GM20000 (cell line): ENCODE measurements at regions not wholly inside any gene's neighbourhood (a gene's known extent, or its start where the extent isn't known, plus 50 kb on each side); places are given as distances from the start of the nearest gene placed in this dataset.

ENCODE experiments used
- DNase-seq: peaks from one replicate; pipeline ENCODE4 v3.0.0; 2012; ENCODE audit warnings: low spot score
- CTCF ChIP-seq: IDR thresholded peaks from 2 replicates; pipeline ENCODE4 v1.5.1; 2012; ENCODE audit warnings: mild to moderate bottlenecking, control low read depth; ENCODE audit errors: extremely low read depth, missing control alignments

- no peak for DNase-seq
- no peak for TF ChIP-seq CTCF
Observed at GRCh38 chr3:5489536-5489935, 302.0 kb downstream of the EDEM1 start.

GRCh38 chr3:5494905-5495519 lies 307.5 kb downstream of the EDEM1 start:
- no peak for TF ChIP-seq CTCF
- no peak for DNase-seq

GRCh38 chr3:5497497-5497896 lies 310.0 kb downstream of the EDEM1 start:
- no peak for DNase-seq
- no peak for TF ChIP-seq CTCF

- TF ChIP-seq CTCF = no peak
- DNase-seq = no peak
Observed at GRCh38 chr3:5498981-5499380, 311.5 kb downstream of the EDEM1 start.

GRCh38 chr3:5499404-5499803 lies 311.9 kb downstream of the EDEM1 start:
- no peak for TF ChIP-seq CTCF
- DNase-seq = no peak

GRCh38 chr3:5503136-5503535 lies 315.6 kb downstream of the EDEM1 start:
- TF ChIP-seq CTCF = no peak
- DNase-seq = no peak

GRCh38 chr3:5504135-5504534 lies 316.6 kb downstream of the EDEM1 start:
- DNase-seq = no peak
- TF ChIP-seq CTCF = no peak
